H1 (cell line): ENCODE measurements at regions not wholly inside any gene's neighbourhood (a gene's known extent, or its start where the extent isn't known, plus 50 kb on each side); places are given as distances from the start of the nearest gene placed in this dataset.
"Not testable (repeated sequence)": the region's sequence is repeated elsewhere in the genome, so short reads cannot be mapped to it uniquely, and the experiment has no call there.

ENCODE experiments used
- CTCF ChIA-PET: fragments of 300-600 bp; sonication (Branson Sonifier 250); formaldehyde crosslinking; loops from one replicate; lab custom pipeline; 2021; ENCODE audit not compliant: partially characterized antibody; lab: Charles Lee
- POLR2A ChIA-PET: fragments of 300-600 bp; sonication (Branson Sonifier 250); formaldehyde crosslinking; loops from one replicate; lab custom pipeline; 2021; ENCODE audit warnings: inconsistent platforms; ENCODE audit not compliant: partially characterized antibody; lab: Charles Lee
- DNase-seq, 2 experiments: peaks; one replicate each; pipeline versions ENCODE4 v3.0.0 to v3.0.0-alpha.2; 2010 to 2022; ENCODE audit warnings: low spot score in 2 of 2, low read depth in 1 of 2, mixed read lengths in 1 of 2
- FAIRE-seq: peaks from 2 replicates; lab custom pipeline; 2011; peaks lifted over from hg19 to GRCh38; lab: Jason Lieb, UNC
- H2AFZ ChIP-seq: 2 replicates; pipeline ENCODE4 v1.8.1; 2012; ENCODE audit warnings: low read length, inconsistent platforms
- H2AK5ac ChIP-seq: 2 replicates; pipeline ENCODE4 v1.6.1; 2013; ENCODE audit warnings: low read depth, low read length
- H2BK120ac ChIP-seq: replicated peaks from 2 replicates; pipeline ENCODE3; 2013; ENCODE audit warnings: low read depth, low read length, inconsistent platforms
- H2BK12ac ChIP-seq: 2 replicates; pipeline ENCODE4 v1.6.1; 2013; ENCODE audit warnings: low read depth, low read length
- H2BK15ac ChIP-seq: 2 replicates; pipeline ENCODE4 v1.6.1; 2013; ENCODE audit warnings: low read length
- H2BK20ac ChIP-seq: 2 replicates; pipeline ENCODE4 v1.6.1; 2013; ENCODE audit warnings: low read length
- H2BK5ac ChIP-seq: 2 replicates; pipeline ENCODE4 v1.6.1; 2013; ENCODE audit warnings: low read depth, low read length
- H3K14ac ChIP-seq: 2 replicates; pipeline ENCODE4 v1.6.1; 2013; ENCODE audit warnings: inconsistent platforms; ENCODE audit not compliant: insufficient read length
- H3K18ac ChIP-seq: 2 replicates; pipeline ENCODE4 v1.6.1; 2013; ENCODE audit warnings: low read length; ENCODE audit errors: extremely low read depth
- H3K23ac ChIP-seq: 2 replicates; pipeline ENCODE4 v1.6.1; 2013; ENCODE audit warnings: inconsistent platforms; ENCODE audit not compliant: insufficient read length
- H3K23me2 ChIP-seq: 2 replicates; pipeline ENCODE4 v1.6.1; 2013; ENCODE audit warnings: low read depth, low read length
- H3K27ac ChIP-seq: 2 replicates; pipeline ENCODE4 v1.6.1; 2011; ENCODE audit warnings: low read depth, low read length, inconsistent platforms
- H3K27me3 ChIP-seq, 4 experiments: replicated peaks in 1 of 4; 1 replicate in 1 of 4; 2 replicates in 3 of 4; pipeline versions ENCODE4 v1.6.1 to v1.8.1; 2011 to 2013; ENCODE audit warnings: low read length in 3 of 4, mild to moderate bottlenecking in 3 of 4, inconsistent platforms in 2 of 4, mixed read lengths in 2 of 4, moderate library complexity in 1 of 4; ENCODE audit not compliant: control insufficient read depth in 3 of 4, insufficient read depth in 3 of 4; ENCODE audit errors: extremely low read depth in 1 of 4
- H3K36me3 ChIP-seq, 4 experiments: 2 replicates each; pipeline versions ENCODE4 v1.6.1 to v1.8.1; 2011 to 2013; ENCODE audit warnings: mild to moderate bottlenecking in 4 of 4, low read length in 3 of 4, moderate library complexity in 2 of 4, control low read depth in 1 of 4, inconsistent platforms in 1 of 4; ENCODE audit not compliant: insufficient read depth in 4 of 4, control insufficient read depth in 2 of 4
- H3K4ac ChIP-seq: replicated peaks from 2 replicates; pipeline ENCODE3; 2013; ENCODE audit warnings: low read length, low read depth, mixed read lengths, inconsistent platforms; ENCODE audit not compliant: insufficient read length
- H3K4me1 ChIP-seq, 4 experiments: replicated peaks in 1 of 4; 1 replicate in 1 of 4; 2 replicates in 3 of 4; pipeline versions ENCODE4 v1.6.1 to v1.8.1; 2011 to 2013; ENCODE audit warnings: low read length in 3 of 4, inconsistent platforms in 2 of 4, mixed read lengths in 1 of 4; ENCODE audit not compliant: insufficient read depth in 4 of 4, control insufficient read depth in 3 of 4
- H3K4me2 ChIP-seq, 2 experiments: 2 replicates each; pipeline versions ENCODE4 v1.6.1 to v1.8.1; 2011 to 2013; ENCODE audit warnings: low read depth in 2 of 2, low read length in 2 of 2, control low read depth in 1 of 2, inconsistent platforms in 1 of 2, mild to moderate bottlenecking in 1 of 2; ENCODE audit not compliant: insufficient read depth in 1 of 2
- H3K4me3 ChIP-seq, 4 experiments: fragments of 200-600, 300-600 bp in 1 of 4; sonication (generic), shearing (Covaris generic), sonication (Bioruptor Twin) in 1 of 4; 2 replicates each; pipeline versions ENCODE4 v1.5.1 to v1.8.1; 2011 to 2016; ENCODE audit warnings: low read length in 4 of 4, low read depth in 3 of 4, control low read depth in 2 of 4, inconsistent platforms in 2 of 4, mild to moderate bottlenecking in 2 of 4, mixed read lengths in 1 of 4, moderate library complexity in 1 of 4; ENCODE audit not compliant: insufficient read depth in 2 of 4; ENCODE audit errors: extremely low read depth in 1 of 4
- H3K56ac ChIP-seq: replicated peaks from 2 replicates; pipeline ENCODE3; 2013; ENCODE audit warnings: low read depth, mild to moderate bottlenecking, mixed read lengths, low read length, inconsistent platforms; ENCODE audit not compliant: insufficient read length
- H3K79me1 ChIP-seq: 2 replicates; pipeline ENCODE4 v1.6.1; 2013; ENCODE audit warnings: low read depth, low read length, control low read depth
- H3K79me2 ChIP-seq, 2 experiments: 2 replicates each; pipeline versions ENCODE4 v1.6.1 to v1.8.1; 2012 to 2013; ENCODE audit warnings: low read length in 2 of 2, mild to moderate bottlenecking in 2 of 2, inconsistent platforms in 1 of 2; ENCODE audit not compliant: insufficient read depth in 2 of 2, control insufficient read depth in 1 of 2
- H3K9ac ChIP-seq, 4 experiments: replicated peaks in 1 of 4; 1 replicate in 1 of 4; 2 replicates in 3 of 4; pipeline versions ENCODE4 v1.6.1 to v1.8.1; 2011 to 2013; ENCODE audit warnings: low read depth in 3 of 4, low read length in 3 of 4, control low read depth in 2 of 4, mild to moderate bottlenecking in 2 of 4, moderate library complexity in 2 of 4, inconsistent platforms in 1 of 4; ENCODE audit errors: extremely low read depth in 1 of 4
- H3K9me3 ChIP-seq, 2 experiments: 2 replicates each; pipeline versions ENCODE4 v1.6.1 to v1.8.1; 2012 to 2013; ENCODE audit warnings: mild to moderate bottlenecking in 2 of 2, moderate library complexity in 2 of 2, control low read depth in 1 of 2, inconsistent platforms in 1 of 2, low read depth in 1 of 2, low read length in 1 of 2, mixed read lengths in 1 of 2; ENCODE audit not compliant: insufficient read depth in 2 of 2
- H4K20me1 ChIP-seq, 2 experiments: replicated peaks in 1 of 2; 2 replicates each; pipeline versions ENCODE3 to v1.8.1; 2011 to 2013; ENCODE audit warnings: inconsistent platforms in 2 of 2, low read length in 2 of 2, mild to moderate bottlenecking in 1 of 2; ENCODE audit not compliant: insufficient read depth in 2 of 2, control insufficient read depth in 1 of 2
- H4K5ac ChIP-seq: 2 replicates; pipeline ENCODE4 v1.6.1; 2013; ENCODE audit warnings: low read length, low read depth, mixed read lengths, inconsistent platforms; ENCODE audit not compliant: insufficient read length
- H4K8ac ChIP-seq: 2 replicates; pipeline ENCODE4 v1.8.0; 2013; ENCODE audit warnings: mild to moderate bottlenecking, moderate library complexity, low read length, inconsistent platforms; ENCODE audit not compliant: insufficient read depth; ENCODE audit errors: extremely low read depth
- H4K91ac ChIP-seq: replicated peaks from 2 replicates; pipeline ENCODE3; 2013; ENCODE audit warnings: low read length, mixed read lengths, inconsistent platforms; ENCODE audit not compliant: insufficient read length
- WGBS, 2 experiments: shearing (Covaris generic) in 1 of 2; methylation state at CpG; one replicate each; pipeline versions ENCODE4 v1.1.6 to v1.1.7; 2013 to 2015; ENCODE audit warnings: low lambda C conversion rate in 2 of 2, mixed read lengths in 2 of 2, inconsistent platforms in 1 of 2, low coverage in 1 of 2, missing lambda C conversion rate in 1 of 2; ENCODE audit not compliant: insufficient replicate concordance in 2 of 2, insufficient coverage in 1 of 2, insufficient read length in 1 of 2; ENCODE audit errors: extremely low coverage in 1 of 2, missing lambda C conversion rate in 1 of 2; 5-methylcytosine and 5-hydroxymethylcytosine counted together

- H4K20me1 ChIP-seq, H3K4me1 ChIP-seq, H3K79me2 ChIP-seq, H3K79me1 ChIP-seq, DNase-seq, POLR2A ChIA-PET, H2BK15ac ChIP-seq, H2AK5ac ChIP-seq, H4K8ac ChIP-seq, H3K56ac ChIP-seq, H3K23me2 ChIP-seq, H4K91ac ChIP-seq, H3K4me2 ChIP-seq, H2BK120ac ChIP-seq, FAIRE-seq, H3K27ac ChIP-seq, H2BK20ac ChIP-seq, H2AFZ ChIP-seq, H3K36me3 ChIP-seq, H3K23ac ChIP-seq, H3K4me3 ChIP-seq, H3K4ac ChIP-seq, H4K5ac ChIP-seq, H3K14ac ChIP-seq, H3K27me3 ChIP-seq, H2BK5ac ChIP-seq, H2BK12ac ChIP-seq, H3K9ac ChIP-seq, H3K18ac ChIP-seq, CTCF ChIA-PET: not testable (repeated sequence)
- peaks cover 0 to 14% of the 10 kb centered on the region in 2 experiments; a peak in 1 of 4 replicates for H3K9me3 ChIP-seq
- no CpG with 5 or more reads among the region's 8 CpGs for WGBS, 2 experiments
Observed at GRCh38 chr16:33980736-33981135, 521.3 kb downstream of the TP53TG3F start.

GRCh38 chr16:33984428-33984827 is 525.0 kb downstream of the TP53TG3F start:
- DNase-seq, H2BK12ac ChIP-seq, H3K79me2 ChIP-seq, H3K23ac ChIP-seq, H3K36me3 ChIP-seq, H2BK5ac ChIP-seq, H4K5ac ChIP-seq, H4K8ac ChIP-seq, POLR2A ChIA-PET, H3K4me2 ChIP-seq, H2BK120ac ChIP-seq, CTCF ChIA-PET, H3K27me3 ChIP-seq, H3K4me3 ChIP-seq, H2AK5ac ChIP-seq, H3K4ac ChIP-seq, H2BK20ac ChIP-seq, H3K4me1 ChIP-seq, H3K18ac ChIP-seq, H3K14ac ChIP-seq, FAIRE-seq, H3K79me1 ChIP-seq, H4K20me1 ChIP-seq, H3K27ac ChIP-seq, H2AFZ ChIP-seq, H3K23me2 ChIP-seq, H4K91ac ChIP-seq, H3K56ac ChIP-seq, H2BK15ac ChIP-seq, H3K9ac ChIP-seq: not testable (repeated sequence)
- peaks cover 0 to 19% of the 10 kb centered on the region in 2 experiments; a peak in 1 of 4 replicates for H3K9me3 ChIP-seq
- no CpG with 5 or more reads among the region's 5 CpGs for WGBS, 2 experiments
